Activated CD8-positive, alpha-beta T cell treated with anti-CD3 and anti-CD28 coated beads, Interleukin-2, amount 10 ng/mL, durations not matched to agents 7 days and 5 days (primary cell): ENCODE measurements at regions not wholly inside any gene's neighbourhood (a gene's known extent, or its start where the extent isn't known, plus 50 kb on each side); places are given as distances from the start of the nearest gene placed in this dataset.
A peak's percentile ranks its signal among the peaks of the same experiment; 100 is the strongest.

Experiments
- ATAC-seq: fragments of 150-1000 bp; cut with Tn5 transposase; one replicate; pipeline ENCODE4 v1.10.0; 2021; ENCODE audit warnings: moderate library complexity
- CTCF ChIA-PET: fragments of 350-600 bp; sonication (Branson Sonifier 250); formaldehyde crosslinking; loops from one replicate; lab custom pipeline; 2021; ENCODE audit warnings: antibody characterized with exemption; lab: Charles Lee
- POLR2A ChIA-PET: fragments of 350-600 bp; sonication (Branson Sonifier 250); formaldehyde crosslinking; loops from one replicate; lab custom pipeline; 2021; ENCODE audit warnings: antibody characterized with exemption; lab: Charles Lee
- DNase-seq: peaks from one replicate; pipeline ENCODE4 v3.0.0-alpha.2; 2020
- H3K27ac Mint-ChIP-seq: one replicate; pipeline ENCODE4 v1.8.0; 2021; ENCODE audit warnings: mild to moderate bottlenecking, mixed read lengths
- H3K27me3 Mint-ChIP-seq: one replicate; pipeline ENCODE4 v1.8.0; 2021; ENCODE audit warnings: low read depth, mixed read lengths
- H3K36me3 Mint-ChIP-seq: one replicate; pipeline ENCODE4 v1.8.0; 2021; ENCODE audit warnings: low read depth, mixed read lengths
- H3K4me1 Mint-ChIP-seq: one replicate; pipeline ENCODE4 v1.8.0; 2021; ENCODE audit warnings: low read depth, mixed read lengths
- H3K4me3 Mint-ChIP-seq: one replicate; pipeline ENCODE4 v1.8.0; 2021; ENCODE audit warnings: mild to moderate bottlenecking, mixed read lengths
- H3K9me3 Mint-ChIP-seq: one replicate; pipeline ENCODE4 v1.8.0; 2022; ENCODE audit warnings: mixed read lengths; ENCODE audit not compliant: insufficient read depth

DNA sequence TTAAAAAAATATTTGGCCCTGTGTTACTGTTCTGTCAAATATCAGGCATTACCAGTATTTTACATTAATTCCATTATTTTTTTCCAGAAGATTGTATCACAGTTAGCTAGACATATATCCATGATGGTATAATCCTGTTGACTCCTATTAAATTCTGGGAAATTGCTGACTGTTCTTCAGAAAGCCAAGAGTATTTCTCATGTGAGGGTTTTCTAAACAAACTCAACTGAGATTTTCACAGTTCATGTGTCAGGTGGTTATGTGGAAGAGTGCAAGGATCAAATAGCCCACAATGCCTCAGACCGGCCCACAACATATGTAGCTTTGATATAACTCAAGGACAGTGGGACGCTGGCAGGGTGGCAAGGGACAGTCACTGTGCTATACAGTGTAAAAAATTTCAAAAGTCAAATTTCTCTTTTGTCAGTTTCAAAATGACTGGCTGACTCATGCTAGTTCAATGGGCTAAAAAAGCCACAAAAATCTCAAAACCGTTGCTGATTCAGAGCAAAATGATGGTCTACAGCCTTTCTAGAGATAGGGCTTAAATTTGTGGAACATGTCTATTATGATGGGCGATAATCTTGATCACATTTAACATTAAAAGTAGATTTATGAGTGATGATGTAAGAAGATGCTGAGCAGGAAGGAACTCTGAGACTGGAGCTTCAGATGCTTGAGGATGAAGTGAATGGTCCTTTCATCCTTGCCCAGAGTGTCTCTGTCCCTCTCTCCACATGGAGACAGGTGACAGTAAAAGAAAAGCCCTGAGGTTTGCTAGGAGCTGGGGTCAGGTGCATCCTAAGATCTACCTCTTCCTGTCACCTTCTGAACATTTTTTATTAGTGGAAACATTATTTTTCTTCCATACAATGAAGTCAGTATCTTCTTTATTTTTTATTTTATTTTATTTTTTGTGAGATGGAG, 175.8 kb upstream of the PIEZO2 start:
- POLR2A ChIA-PET = no interaction called here
- no peaks in the 10 kb centered on the region for H3K27me3 Mint-ChIP-seq
- no peaks in the 10 kb centered on the region for H3K9me3 Mint-ChIP-seq
- no peak for DNase-seq
- no peak for ATAC-seq
- H3K4me3 Mint-ChIP-seq = no peak overlapping the region
- H3K4me1 Mint-ChIP-seq = peaks cover 4% of the 10 kb centered on the region
- H3K27ac Mint-ChIP-seq = no peak overlapping the region
- H3K36me3 Mint-ChIP-seq = no peaks in the 10 kb centered on the region
- CTCF ChIA-PET = no interaction called here

DNA sequence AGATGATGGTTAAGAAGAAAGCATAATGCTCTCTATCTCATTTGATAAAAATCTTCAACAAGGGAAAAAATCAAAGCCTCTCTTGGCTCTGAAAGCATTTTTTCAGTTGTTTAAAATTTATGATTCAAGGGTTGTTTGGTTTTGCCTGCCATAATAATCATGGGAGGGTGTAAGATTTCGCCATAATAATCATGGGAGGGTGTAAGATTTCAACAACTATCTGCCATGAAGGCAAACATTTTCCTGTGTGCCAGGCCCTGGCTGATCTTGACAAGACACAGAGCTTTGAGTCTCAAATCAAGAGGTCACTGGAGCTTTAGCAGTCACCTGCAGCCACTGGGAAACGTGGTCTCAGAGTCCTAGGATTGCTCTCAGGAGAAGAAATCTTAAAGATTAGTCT, 175.1 kb upstream of the PIEZO2 start:
- Mint-ChIP-seq H3K27me3 (no peaks in the 10 kb centered on the region), H3K4me3 (no peak overlapping the region), H3K27ac (no peak overlapping the region), H3K36me3 (no peaks in the 10 kb centered on the region), H3K4me1 (peaks cover 4% of the 10 kb centered on the region), H3K9me3 (no peaks in the 10 kb centered on the region)
- no peak for DNase-seq
- ATAC-seq = no peak
- ChIA-PET POLR2A (no interaction called here), CTCF (no interaction called here)

DNA sequence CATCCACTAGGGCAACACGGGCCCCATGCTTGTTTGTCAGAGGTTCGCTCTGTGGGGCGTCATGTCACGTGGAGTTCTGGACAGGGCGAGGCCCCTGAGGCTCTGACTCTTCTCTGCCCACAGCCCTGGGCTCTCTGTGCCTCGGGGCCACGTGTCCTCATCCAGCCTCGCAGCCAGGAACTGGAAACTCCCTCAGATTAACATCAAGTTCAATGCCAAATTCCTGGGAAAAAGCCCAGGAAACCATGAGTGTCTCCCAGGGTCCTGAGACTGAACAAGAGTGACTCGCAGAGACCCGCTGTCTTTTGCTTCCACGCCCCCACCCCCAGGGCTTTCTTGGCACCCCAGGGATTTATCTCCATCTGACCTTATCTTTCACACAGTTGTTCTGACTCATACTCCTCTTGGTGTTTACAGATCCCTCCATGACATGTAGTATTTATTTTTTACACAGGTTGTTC, 174.0 kb upstream of the PIEZO2 start:
- ATAC-seq = no peak
- no peak for DNase-seq
- H3K9me3 Mint-ChIP-seq = no peaks in the 10 kb centered on the region

DNA sequence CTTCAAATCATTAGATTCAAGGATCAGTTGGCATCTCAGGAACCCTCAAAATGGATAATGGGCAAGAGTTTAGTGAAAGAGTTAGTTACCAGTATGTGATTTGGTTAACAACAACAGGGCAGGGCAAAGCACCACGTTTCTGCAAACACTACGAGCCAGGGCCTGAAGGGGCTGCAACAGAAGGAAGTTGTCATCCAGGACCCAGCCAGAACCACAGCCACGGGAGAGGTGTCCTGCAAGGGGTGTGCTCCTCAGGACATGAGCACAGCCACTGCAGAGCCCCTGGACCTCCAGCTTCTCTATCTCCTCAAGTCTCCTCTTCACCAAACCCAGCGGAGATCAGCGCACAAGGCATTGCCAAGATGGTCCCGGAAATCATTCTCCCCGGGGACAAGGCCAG, 173.3 kb upstream of the PIEZO2 start:
- H3K27ac Mint-ChIP-seq = no peak overlapping the region
- H3K27me3 Mint-ChIP-seq = no peaks in the 10 kb centered on the region
- ChIA-PET CTCF (no interaction called here), POLR2A (no interaction called here)
- ATAC-seq = no peak
- H3K4me3 Mint-ChIP-seq = no peak overlapping the region
- peaks cover 4% of the 10 kb centered on the region for H3K4me1 Mint-ChIP-seq
- H3K9me3 Mint-ChIP-seq = no peaks in the 10 kb centered on the region
- no peaks in the 10 kb centered on the region for H3K36me3 Mint-ChIP-seq
- no peak for DNase-seq

More for the DNA sequence above, 174.0 kb upstream of the PIEZO2 start:
- H3K36me3 Mint-ChIP-seq = no peaks in the 10 kb centered on the region
- POLR2A ChIA-PET = no interaction called here
- peaks cover 4% of the 10 kb centered on the region for H3K4me1 Mint-ChIP-seq
- no peaks in the 10 kb centered on the region for H3K27me3 Mint-ChIP-seq
- H3K27ac Mint-ChIP-seq = no peak overlapping the region
- CTCF ChIA-PET = no interaction called here
- no peak overlapping the region for H3K4me3 Mint-ChIP-seq

DNA sequence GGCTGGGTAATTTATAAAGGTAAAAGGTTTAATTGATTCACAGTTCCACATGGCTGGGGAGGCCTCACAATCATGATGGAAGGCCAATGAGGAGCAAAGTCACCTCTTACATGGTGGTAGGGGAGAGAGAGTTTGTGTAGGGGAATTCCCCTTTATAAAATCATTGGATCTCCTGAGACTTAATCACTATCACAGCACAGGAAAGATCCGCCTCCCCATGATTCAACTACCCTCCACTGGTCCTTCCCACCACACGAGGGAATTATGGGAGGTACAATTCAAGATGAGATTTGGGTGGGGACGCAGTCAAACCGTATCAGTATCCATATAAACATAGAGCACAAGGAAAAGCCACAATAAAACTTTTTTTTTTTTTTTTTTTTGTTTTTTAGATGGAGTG, 172.6 kb upstream of the PIEZO2 start:
- CTCF ChIA-PET = interaction anchor here (2.0 kb wide), 1 partner anchor 11 kb away, joined by 7 read pairs; no protein-coding TSS in a partner anchor
- no peaks in the 10 kb centered on the region for H3K9me3 Mint-ChIP-seq
- H3K27ac Mint-ChIP-seq = no peak overlapping the region

DNA sequence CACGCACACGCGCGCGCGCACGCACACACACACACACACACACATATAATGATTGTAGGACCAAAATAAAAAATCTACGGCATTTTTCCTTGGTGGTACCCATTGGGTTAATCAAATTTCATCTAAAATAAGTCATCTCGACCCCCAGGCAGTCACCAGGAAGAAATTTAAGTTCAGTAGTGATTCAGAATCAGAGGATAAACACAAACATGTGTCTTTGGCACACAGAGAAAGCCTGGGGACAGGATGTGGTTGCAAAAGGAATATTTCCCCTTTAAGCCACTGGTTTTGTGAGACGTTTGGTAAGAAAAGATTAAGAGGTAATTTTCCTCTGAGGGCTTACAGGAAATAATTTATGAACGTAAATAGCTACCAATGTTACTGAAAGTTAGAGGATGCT, 171.6 kb upstream of the PIEZO2 start:
- H3K27me3 Mint-ChIP-seq = no peaks in the 10 kb centered on the region
- H3K4me3 Mint-ChIP-seq = no peak overlapping the region
- no peaks in the 10 kb centered on the region for H3K9me3 Mint-ChIP-seq
- peaks cover 4% of the 10 kb centered on the region for H3K4me1 Mint-ChIP-seq
- ChIA-PET CTCF (interaction anchor here (2.0 kb wide), 1 partner anchor 10 kb away, joined by 7 read pairs; no protein-coding TSS in a partner anchor), POLR2A (no interaction called here)
- DNase-seq (no peak), ATAC-seq (no peak)
- H3K36me3 Mint-ChIP-seq = no peaks in the 10 kb centered on the region
- no peak overlapping the region for H3K27ac Mint-ChIP-seq

More for the DNA sequence above, 172.6 kb upstream of the PIEZO2 start:
- Mint-ChIP-seq H3K4me3 (no peak overlapping the region), H3K27me3 (no peaks in the 10 kb centered on the region), H3K4me1 (peaks cover 4% of the 10 kb centered on the region), H3K36me3 (no peaks in the 10 kb centered on the region)
- POLR2A ChIA-PET = no interaction called here
- DNase-seq (no peak), ATAC-seq (no peak)

DNA sequence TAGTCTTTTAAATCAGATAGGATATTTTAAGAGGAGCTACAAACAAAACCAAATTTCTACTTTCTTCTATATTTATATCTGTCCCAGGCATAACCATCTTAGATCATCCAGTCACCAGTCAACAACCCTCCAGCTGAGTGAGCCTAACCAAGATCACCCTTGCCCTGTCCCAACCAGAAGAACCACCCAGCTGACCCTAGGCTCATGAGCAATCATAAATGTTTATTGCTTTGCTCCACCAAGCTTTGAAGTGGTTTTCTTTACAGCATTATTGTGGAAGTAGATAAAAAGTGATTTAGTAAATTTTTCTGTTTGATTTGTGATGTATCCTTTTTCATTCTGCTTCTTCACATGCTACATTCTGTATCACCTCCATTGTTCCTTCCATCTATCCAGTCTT, 167.2 kb upstream of the PIEZO2 start:
- DNase-seq (no peak), ATAC-seq (no peak)
- ChIA-PET POLR2A (no interaction called here), CTCF (no interaction called here)
- no peaks in the 10 kb centered on the region for H3K9me3 Mint-ChIP-seq
- no peaks in the 10 kb centered on the region for H3K36me3 Mint-ChIP-seq
- H3K27me3 Mint-ChIP-seq = no peaks in the 10 kb centered on the region
- H3K4me3 Mint-ChIP-seq = no peak overlapping the region
- H3K4me1 Mint-ChIP-seq = no peaks in the 10 kb centered on the region
- H3K27ac Mint-ChIP-seq = no peak overlapping the region

DNA sequence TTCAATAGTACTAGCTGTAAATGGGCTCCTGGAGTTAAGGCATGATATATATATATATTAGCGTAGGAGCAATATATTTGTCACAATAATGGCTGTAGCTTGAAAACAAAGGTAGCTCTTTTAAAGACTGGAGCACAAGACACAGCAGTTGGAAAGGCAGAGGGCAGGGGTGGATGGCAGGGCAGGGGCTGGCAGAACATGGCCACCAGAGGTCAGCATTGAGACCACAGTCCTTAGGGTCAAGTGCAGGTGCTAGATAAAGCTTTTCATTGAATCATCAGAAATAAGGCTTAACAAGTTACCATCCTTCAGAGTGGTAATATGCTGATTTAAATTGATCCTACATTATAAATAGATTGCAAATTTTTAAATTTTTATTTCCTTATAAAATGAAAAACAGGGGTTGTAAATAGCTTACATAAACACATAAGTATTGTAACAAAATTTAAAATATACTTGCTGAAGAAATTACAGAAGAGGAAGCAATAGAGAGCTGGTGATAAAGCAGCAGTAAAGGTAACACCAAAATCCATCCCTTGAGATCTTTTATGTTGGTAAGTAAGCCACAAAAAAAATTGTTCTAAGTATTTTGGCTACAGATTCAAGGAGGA, 161.2 kb upstream of the PIEZO2 start:
- CTCF ChIA-PET = interaction anchor here (0.6 to 3.6 kb wide), 9 partner anchors 10 to 243 kb away, joined by 3 to 31 read pairs (median 4); no protein-coding TSS in a partner anchor
- no peaks in the 10 kb centered on the region for H3K36me3 Mint-ChIP-seq
- H3K9me3 Mint-ChIP-seq = no peaks in the 10 kb centered on the region
- no peak overlapping the region for H3K4me3 Mint-ChIP-seq
- H3K27me3 Mint-ChIP-seq = no peaks in the 10 kb centered on the region
- peaks cover 5% of the 10 kb centered on the region for H3K4me1 Mint-ChIP-seq
- H3K27ac Mint-ChIP-seq = no peak overlapping the region
- POLR2A ChIA-PET = no interaction called here
- DNase-seq = peak; percentile 50
- no peak for ATAC-seq

DNA sequence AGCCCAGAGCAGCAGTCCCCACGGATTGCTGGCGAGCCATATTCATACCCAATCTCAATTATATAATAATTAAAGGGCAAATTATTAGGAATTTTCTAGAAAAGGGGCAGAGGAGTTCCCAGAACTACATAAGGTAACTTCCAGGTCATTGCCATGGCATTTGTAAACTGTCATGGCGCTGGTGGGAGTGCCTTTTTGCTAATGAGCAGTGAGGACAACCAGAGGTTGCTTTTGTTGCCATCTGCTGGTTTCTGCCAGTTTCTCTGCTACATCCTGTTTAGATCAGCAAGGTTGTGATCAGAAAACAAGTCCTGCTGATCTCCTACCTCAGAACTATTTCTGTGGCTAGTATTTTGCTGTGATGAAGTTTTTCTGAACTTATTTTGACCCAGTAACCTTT, 159.8 kb upstream of the PIEZO2 start:
- peaks cover 5% of the 10 kb centered on the region for H3K4me1 Mint-ChIP-seq
- DNase-seq (no peak), ATAC-seq (no peak)
- H3K36me3 Mint-ChIP-seq = no peaks in the 10 kb centered on the region
- H3K4me3 Mint-ChIP-seq = no peak overlapping the region
- CTCF ChIA-PET = no interaction called here
- POLR2A ChIA-PET = no interaction called here
- no peaks in the 10 kb centered on the region for H3K9me3 Mint-ChIP-seq
- no peak overlapping the region for H3K27ac Mint-ChIP-seq
- no peaks in the 10 kb centered on the region for H3K27me3 Mint-ChIP-seq

DNA sequence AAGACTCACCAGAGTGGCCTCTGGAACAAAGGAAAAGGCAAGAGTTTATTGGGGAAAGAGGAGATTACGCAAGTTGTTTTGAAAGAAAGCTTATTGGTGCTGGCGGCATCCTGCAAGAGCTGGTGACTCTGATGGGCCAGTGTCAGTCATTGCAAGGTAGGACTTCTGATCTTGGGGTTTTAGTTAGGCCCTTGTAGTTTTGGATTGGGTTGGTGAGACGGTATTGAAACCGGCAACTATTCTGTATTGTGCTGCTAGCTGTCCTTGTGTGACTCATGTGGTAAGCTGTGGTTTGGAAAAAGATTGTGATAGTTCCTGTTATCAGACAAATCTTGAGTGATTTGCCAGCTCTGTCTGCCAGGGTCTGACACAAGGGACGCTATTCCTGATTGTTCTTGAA, 159.1 kb upstream of the PIEZO2 start:
- POLR2A ChIA-PET = no interaction called here
- peaks cover 5% of the 10 kb centered on the region for H3K4me1 Mint-ChIP-seq
- no peak for ATAC-seq
- no peak overlapping the region for H3K27ac Mint-ChIP-seq
- CTCF ChIA-PET = no interaction called here
- no peak for DNase-seq
- no peaks in the 10 kb centered on the region for H3K9me3 Mint-ChIP-seq
- H3K36me3 Mint-ChIP-seq = no peaks in the 10 kb centered on the region
- no peaks in the 10 kb centered on the region for H3K27me3 Mint-ChIP-seq
- no peak overlapping the region for H3K4me3 Mint-ChIP-seq

DNA sequence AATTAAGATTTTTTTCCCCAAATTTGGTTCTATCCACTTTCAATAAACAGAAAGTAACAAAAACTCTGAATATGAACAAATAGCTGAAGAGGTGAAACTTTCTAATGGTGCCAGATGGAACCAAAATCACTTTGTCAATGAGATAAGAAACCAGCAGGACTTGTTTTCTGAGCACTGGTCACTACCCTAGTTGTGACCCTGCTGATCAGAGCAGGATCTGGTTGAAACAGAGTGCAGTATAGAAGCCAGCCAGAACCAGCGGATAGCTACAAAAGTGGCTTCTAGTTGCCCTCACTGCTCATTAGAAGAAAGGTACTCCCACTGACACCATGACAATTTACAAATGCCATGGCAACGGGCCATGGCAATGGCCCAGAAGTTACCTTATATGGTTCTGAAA, 158.3 kb upstream of the PIEZO2 start:
- peaks cover 5% of the 10 kb centered on the region for H3K4me1 Mint-ChIP-seq
- no peaks in the 10 kb centered on the region for H3K36me3 Mint-ChIP-seq
- DNase-seq (no peak), ATAC-seq (no peak)
- CTCF ChIA-PET = interaction anchor here (0.7 kb wide), 1 partner anchor 245 kb away, joined by 4 read pairs; no protein-coding TSS in a partner anchor
- H3K27me3 Mint-ChIP-seq = no peaks in the 10 kb centered on the region
- H3K9me3 Mint-ChIP-seq = no peaks in the 10 kb centered on the region
- no peak overlapping the region for H3K4me3 Mint-ChIP-seq
- no peak overlapping the region for H3K27ac Mint-ChIP-seq
- POLR2A ChIA-PET = no interaction called here

DNA sequence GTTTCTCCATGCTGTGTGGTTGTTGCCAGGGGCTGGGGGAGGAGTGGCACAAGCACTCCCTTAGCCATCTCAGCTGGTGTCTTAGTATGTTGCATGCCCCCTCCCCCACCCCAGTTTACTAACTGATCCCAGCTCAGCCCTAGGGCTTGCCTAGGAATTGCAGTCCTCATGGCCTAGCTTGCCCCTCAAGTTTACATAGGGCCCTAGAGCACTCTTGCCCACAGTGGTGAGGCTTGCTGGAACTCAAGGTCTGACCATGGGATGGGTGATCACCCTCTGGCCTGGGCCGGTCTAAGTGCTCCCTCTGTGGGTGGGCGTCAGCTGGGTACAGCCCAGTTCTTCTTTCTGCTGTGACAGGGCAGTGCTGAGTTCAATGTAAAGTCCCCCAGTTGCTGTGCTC, 156.1 kb upstream of the PIEZO2 start:
- ChIA-PET POLR2A (no interaction called here), CTCF (no interaction called here)
- H3K36me3 Mint-ChIP-seq = no peaks in the 10 kb centered on the region
- H3K4me1 Mint-ChIP-seq = peaks cover 5% of the 10 kb centered on the region
- DNase-seq = no peak
- no peak for ATAC-seq
- H3K4me3 Mint-ChIP-seq = no peak overlapping the region
- peaks cover 2% of the 10 kb centered on the region for H3K9me3 Mint-ChIP-seq
- H3K27ac Mint-ChIP-seq = no peak overlapping the region
- no peaks in the 10 kb centered on the region for H3K27me3 Mint-ChIP-seq
